ENCODE measurements at regions not wholly inside any gene's neighbourhood (a gene's known extent, or its start where the extent isn't known, plus 50 kb on each side); places are given as distances from the start of the nearest gene placed in this dataset.

- DNase-seq: no peak
These were observed 296.6 kb upstream of the LMCD1 start for GRCh38 chr3:8204853-8205650.

- DNase-seq: no peak
These were observed 295.7 kb upstream of the LMCD1 start for GRCh38 chr3:8205881-8206280.

- no peak for DNase-seq
These were observed 294.5 kb upstream of the LMCD1 start for GRCh38 chr3:8206971-8207617.

GRCh38 chr3:8210882-8211341, 290.7 kb upstream of the LMCD1 start:
- DNase-seq: no peak

GRCh38 chr3:8212794-8213193, 288.8 kb upstream of the LMCD1 start:
- no peak for DNase-seq

- no peak for DNase-seq
These were observed 288.3 kb upstream of the LMCD1 start for GRCh38 chr3:8213286-8213685.

GRCh38 chr3:8215821-8216220, 285.8 kb upstream of the LMCD1 start:
- DNase-seq: no peak

GRCh38 chr3:8218353-8218940, 283.2 kb upstream of the LMCD1 start:
- no peak for DNase-seq

GRCh38 chr3:8220291-8220690, 281.3 kb upstream of the LMCD1 start:
- no peak for DNase-seq

GRCh38 chr3:8223766-8224165, 277.9 kb upstream of the LMCD1 start:
- no peak for DNase-seq

GRCh38 chr3:8224941-8225340, 276.7 kb upstream of the LMCD1 start:
- no peak for DNase-seq

GRCh38 chr3:8233938-8234337, 267.7 kb upstream of the LMCD1 start:
- DNase-seq: no peak

- DNase-seq: no peak
These were observed 265.4 kb upstream of the LMCD1 start for GRCh38 chr3:8236264-8236663.

GRCh38 chr3:8237893-8238292, 263.7 kb upstream of the LMCD1 start:
- no peak for DNase-seq

- no peak for DNase-seq
These were observed 263.2 kb upstream of the LMCD1 start for GRCh38 chr3:8238432-8238831.

- DNase-seq: no peak
These were observed 262.5 kb upstream of the LMCD1 start for GRCh38 chr3:8239095-8239494.

GRCh38 chr3:8239718-8240695, 261.6 kb upstream of the LMCD1 start:
- no peak for DNase-seq

- no peak for DNase-seq
These were observed 255.6 kb upstream of the LMCD1 start for GRCh38 chr3:8246070-8246469.

- DNase-seq: no peak
These were observed 248.4 kb upstream of the LMCD1 start for GRCh38 chr3:8253201-8253600.

- DNase-seq: no peak
These were observed 247.1 kb upstream of the LMCD1 start for GRCh38 chr3:8254489-8254888.

- DNase-seq: no peak
These were observed 245.9 kb upstream of the LMCD1 start for GRCh38 chr3:8255725-8256124.

GRCh38 chr3:8256441-8257071, 245.1 kb upstream of the LMCD1 start:
- DNase-seq: no peak
